Inflammatory macrophage treated with lipopolysaccharide for 4 hours (primary cell): ENCODE measurements at regions not wholly inside any gene's neighbourhood (a gene's known extent, or its start where the extent isn't known, plus 50 kb on each side); places are given as distances from the start of the nearest gene placed in this dataset.

Source experiments
- DNase-seq: peaks from one replicate; pipeline ENCODE4 v3.0.0-alpha.2; 2020

DNA sequence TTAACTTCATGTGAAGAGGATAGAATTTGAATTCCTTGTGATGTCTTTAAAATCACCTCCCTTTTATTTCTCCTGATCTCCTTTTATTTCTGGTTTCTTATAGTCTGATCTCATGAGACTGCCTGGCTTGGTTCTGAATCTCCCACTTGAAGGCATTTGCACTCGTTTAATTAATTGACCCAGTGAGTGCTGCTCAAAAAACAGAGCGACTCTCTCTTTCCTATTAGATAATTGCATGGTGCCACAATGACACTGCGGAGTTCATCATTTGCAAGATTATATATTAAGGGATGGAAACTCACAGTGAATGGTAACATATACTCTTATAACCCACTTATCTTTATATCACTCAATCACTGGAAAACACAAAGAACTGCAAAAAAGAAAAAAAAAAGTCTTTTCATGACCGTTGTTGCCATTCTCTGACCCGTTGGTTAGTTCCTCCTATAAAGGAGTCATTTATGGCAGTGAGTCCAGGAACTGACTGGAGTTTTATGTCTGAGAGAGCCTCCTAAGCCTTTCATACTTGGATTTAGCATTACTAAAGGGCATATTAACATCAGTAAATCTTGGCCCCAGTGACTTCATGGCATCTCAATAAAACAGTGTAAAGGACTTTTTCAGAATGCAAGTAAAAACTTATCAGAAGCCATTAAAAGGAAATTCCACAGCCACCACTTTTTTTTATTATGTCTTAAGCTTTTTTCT is 103.3 kb upstream of the EPHA4 start:
- DNase-seq = no peak

DNA sequence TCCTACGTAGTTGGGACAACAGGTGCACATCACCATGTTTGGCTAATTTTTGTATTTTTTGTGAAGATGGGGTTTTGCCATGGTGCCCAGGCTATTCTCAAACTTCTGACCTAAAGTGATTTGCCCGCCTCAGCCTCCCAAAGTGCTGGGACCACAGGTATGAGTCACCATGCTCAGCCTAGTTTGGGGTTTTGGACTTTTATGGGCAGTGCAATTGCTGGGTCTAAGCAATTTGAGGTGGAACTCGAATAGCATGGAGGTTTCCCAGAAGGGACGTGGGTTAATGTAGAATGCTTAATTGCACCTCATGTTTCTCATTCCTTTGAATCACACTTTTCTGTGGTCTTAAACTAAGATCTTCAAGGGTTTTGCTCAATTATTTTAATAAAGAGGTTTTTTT is 102.3 kb upstream of the EPHA4 start:
- no peak for DNase-seq

DNA sequence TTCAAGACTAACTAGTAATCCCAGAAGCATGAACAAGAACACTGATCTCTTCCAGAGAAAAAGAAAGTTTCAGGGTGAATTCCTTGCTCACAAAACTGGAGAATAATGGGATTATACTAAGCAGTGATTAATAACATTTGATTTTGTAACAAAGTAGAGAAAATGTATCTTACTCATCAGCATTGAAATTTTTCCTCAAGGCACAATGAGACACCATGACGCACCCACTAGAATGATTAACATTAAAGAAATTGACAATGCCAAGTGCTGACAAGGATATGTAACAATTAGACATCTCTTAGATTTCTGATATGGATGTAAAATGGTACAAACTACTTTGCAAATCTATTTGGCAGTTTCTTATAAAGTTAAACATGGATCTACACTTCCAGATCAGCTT is 101.1 kb upstream of the EPHA4 start:
- DNase-seq = no peak

- DNase-seq = no peak
These were observed 99.4 kb upstream of the EPHA4 start for GRCh38 chr2:221671515-221671914.

DNA sequence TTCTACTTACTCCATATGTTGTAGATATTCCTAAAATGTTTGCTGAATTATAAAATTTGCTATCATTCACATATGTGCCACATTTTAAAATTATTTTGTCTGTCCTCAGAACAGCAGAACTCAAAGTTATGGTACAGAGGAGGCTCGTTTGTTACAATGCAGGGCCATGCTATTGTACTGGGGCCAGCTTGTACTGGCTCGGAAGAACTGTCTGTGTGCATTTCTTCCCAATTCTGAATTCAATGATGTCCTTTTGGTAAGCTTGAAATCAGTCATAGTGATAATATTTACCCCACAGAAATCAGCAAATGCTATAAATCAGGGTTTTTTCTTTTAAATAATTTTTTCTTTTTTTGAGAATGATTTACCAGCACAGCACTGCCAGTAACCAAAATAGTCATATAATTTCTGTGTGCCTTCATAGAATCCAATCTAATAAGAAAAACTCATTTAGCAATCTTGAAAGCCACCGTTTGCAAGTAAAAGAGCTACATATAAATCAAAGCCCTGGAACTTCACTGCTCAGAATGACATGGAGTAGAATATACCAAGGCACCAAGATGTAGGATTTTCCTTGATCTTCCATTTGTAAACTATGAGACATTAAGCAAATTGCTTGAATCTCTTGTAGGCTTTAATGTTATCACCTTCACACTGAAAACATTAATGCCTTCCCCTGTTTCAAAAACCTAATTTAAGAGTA is 90.7 kb upstream of the EPHA4 start:
- DNase-seq = no peak

DNA sequence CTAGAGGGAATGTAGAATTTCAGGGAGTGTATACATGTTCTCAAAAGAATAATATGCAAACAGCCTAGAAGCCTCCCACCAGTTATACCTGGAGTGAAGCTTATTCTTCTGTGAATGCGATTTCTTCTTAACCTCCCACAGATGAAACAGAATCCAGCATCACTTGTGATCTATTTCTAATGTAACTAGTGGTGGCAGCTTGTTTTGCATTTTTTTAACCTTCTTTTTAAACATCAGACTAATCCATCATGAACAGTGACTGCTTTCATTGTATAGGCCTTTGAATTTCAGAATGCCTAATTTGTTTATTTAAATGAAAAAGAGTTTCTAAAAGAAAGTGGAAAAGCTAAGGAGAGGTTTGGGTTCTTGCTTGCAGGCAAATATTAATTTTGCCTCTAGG is 85.7 kb upstream of the EPHA4 start:
- DNase-seq = no peak

GRCh38 chr2:221655300-221655699 is 83.2 kb upstream of the EPHA4 start:
- DNase-seq = no peak

- DNase-seq = no peak
These were observed 81.1 kb upstream of the EPHA4 start for GRCh38 chr2:221653182-221653581.

- no peak for DNase-seq
These were observed 77.1 kb upstream of the EPHA4 start for GRCh38 chr2:221649051-221649775.

DNA sequence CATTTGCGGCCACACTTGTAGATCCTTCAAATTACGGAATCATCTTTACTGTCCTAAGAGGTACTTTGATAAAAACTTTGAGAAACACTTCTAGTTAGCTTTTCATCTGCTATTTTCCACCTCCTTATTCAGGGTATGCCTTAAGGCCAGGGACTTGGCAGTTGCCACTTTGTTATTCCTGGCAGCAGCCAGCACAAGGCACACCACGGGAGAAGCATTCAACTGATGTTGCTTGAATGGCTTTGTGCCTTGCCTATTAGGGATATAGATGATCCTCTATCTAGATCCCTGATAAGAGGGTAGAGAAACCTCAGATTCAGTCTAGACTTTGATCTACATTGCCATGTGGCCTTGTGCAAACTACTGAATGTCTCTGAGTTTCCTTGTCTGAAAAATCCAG is 70.3 kb upstream of the EPHA4 start:
- no peak for DNase-seq

GRCh38 chr2:221641181-221641871 is 69.2 kb upstream of the EPHA4 start:
- no peak for DNase-seq

- no peak for DNase-seq
These were observed 68.6 kb upstream of the EPHA4 start for GRCh38 chr2:221640686-221641085.

- no peak for DNase-seq
These were observed 65.7 kb upstream of the EPHA4 start for GRCh38 chr2:221637851-221638250.

GRCh38 chr2:221635949-221636348 is 63.8 kb upstream of the EPHA4 start:
- DNase-seq = no peak

GRCh38 chr2:221629468-221629867 is 57.4 kb upstream of the EPHA4 start:
- no peak for DNase-seq

- DNase-seq = no peak
These were observed 52.4 kb upstream of the EPHA4 start for GRCh38 chr2:221624475-221624874.
